C1 segment of cervical spinal cord (tissue), 14 donors: ENCODE measurements at regions not wholly inside any gene's neighbourhood (a gene's known extent, or its start where the extent isn't known, plus 50 kb on each side); places are given as distances from the start of the nearest gene placed in this dataset.
A peak's percentile ranks its signal among the peaks of the same experiment; 100 is the strongest.

ENCODE experiments used
- DNase-seq, 14 donors: peaks; one replicate each; lab custom pipeline; 2025; lab: John Stamatoyannopoulos, UW

DNA sequence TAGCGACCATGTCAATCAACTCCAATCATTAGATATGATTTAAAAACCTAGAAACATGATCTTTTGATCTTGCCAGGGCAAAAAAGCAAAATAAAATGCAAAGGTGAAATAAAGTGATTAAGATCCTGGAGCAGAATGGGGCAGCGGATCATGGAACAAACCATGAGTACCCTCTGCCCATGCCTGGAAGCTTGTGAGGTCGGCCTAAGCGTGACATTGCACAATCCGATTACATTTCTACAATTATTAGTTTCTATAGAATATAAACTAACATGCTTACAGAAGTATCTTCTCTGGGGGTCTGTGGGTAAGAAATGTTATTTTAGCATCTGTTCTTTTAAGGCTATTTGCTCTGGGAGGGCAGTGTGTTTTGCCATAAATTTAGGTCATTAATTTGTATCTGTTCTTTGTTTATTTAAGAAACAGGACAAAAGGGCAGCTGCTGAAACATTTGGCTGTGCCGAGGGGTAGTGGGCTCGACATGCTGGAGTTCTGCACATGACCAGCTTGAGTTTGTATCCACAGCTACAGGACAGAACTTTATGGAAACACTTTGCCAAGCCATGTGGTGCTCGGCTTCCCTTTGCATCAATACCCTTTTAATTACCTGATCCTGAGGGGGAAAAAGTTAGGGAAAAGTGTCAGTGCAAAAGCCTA, 55.9 kb downstream of the ZBTB18 start:
- no peak for DNase-seq

- no peak for DNase-seq
These were observed 59.9 kb downstream of the ZBTB18 start for GRCh38 chr1:244111027-244111426.

- DNase-seq, result no peak
These were observed 61.0 kb downstream of the ZBTB18 start for GRCh38 chr1:244112041-244112440.

- no peak for DNase-seq
These were observed 61.6 kb downstream of the ZBTB18 start for GRCh38 chr1:244112636-244113035.

DNA sequence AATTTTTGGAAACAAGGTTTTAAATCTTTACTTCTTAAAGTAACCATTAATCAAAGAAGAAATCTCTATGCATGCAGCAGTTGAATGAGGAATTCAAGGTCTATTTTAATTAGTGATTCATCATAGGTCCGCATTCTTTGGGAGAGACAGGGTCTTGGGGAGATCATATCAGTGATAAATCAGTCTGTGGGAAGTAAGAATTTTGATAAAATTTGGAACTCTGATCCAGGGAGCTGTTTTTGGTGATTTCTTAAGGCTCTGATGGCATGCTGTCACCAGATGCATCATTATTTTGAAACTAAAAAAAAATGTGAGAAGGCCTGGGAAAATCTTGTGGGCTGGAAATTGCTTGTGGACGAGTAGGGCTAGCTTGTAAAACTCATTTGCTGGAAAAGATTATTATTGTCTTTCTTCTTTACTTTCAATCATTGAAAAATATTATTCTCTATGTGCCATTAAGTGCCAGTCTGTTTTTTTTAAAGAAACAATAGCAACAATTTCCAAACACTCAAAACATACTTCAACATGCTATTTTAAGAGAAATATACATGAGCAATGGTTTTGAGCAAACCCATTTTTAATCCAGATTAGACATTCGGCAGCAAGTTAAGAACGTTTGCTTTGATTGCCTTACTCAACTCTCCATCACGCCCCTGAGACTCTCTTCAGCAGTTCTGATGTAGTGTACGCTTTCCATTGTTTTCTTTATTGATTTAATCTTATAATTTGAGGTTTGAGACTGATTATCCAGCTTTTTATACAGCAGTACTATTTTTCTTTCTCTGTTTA, 62.6 kb downstream of the ZBTB18 start:
- DNase-seq, result no peak

- no peak for DNase-seq
These were observed 63.8 kb downstream of the ZBTB18 start for GRCh38 chr1:244114892-244115291.

GRCh38 chr1:244116946-244117345, 65.9 kb downstream of the ZBTB18 start:
- DNase-seq, result no peak

- DNase-seq, result peak in 1 of 14 donors; percentile 56
These were observed 67.2 kb downstream of the ZBTB18 start for GRCh38 chr1:244118109-244118761.

- DNase-seq, result no peak
These were observed 77.7 kb downstream of the ZBTB18 start for GRCh38 chr1:244128591-244129383.

GRCh38 chr1:244137276-244137675, 86.2 kb downstream of the ZBTB18 start:
- DNase-seq, result no peak

DNA sequence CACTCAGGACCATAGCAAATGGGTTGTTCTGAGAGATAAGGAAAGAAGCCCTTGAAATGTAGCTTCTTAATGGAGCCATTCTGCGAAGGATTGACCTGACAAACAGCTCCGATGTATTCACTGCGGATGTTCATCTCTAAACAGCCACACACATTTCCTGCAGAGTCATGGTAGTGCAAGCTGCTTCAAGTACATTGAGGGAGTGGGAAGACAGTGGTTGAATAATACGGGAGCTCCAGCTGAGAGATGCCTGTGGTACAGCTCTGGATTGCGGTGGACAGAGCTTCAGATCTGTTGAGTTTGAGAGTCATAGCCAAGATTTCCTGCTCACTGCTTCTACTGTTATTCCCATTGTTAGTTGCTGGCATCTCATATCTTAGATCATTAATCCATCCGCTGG, 86.6 kb downstream of the ZBTB18 start:
- DNase-seq, result peak in 1 of 14 donors; percentile 2

DNA sequence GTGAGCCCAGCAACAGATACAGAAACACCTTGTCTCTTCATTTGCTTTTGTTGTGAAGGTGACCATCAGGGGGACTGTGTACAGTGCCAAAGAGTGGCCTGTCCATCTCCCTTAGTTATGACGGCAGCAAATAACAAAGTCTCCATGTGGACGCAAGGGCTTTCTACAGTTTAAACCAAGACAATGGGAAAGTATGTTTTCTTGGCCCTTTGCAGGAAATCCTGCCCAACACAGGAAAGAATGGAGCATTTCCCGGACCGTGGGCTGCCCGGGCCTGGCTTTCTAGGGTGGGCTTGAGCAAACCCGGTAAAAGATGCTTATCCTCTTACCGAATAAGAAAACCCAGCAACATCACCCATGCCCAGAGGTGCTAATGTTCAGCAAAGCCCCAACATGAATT, 87.3 kb downstream of the ZBTB18 start:
- DNase-seq, result no peak

DNA sequence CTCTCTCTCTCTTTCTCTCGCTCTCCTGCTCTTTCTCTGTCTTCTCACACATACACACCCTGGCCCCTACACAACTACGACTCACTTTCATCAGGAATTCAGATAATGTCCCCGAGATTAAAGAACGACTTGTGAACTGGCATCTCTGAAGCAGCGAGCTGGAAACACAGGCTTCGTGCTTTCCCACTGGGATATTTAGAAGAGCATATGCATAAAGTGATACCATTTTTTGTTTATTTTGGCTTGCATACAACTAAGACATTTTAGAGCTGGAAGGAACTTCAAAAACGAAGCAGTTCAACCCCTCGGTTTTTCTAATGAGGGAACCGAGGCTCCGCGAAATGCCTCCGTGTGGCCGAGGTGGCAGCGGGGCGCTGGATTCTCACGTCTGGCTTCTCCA, 88.6 kb downstream of the ZBTB18 start:
- no peak for DNase-seq

DNA sequence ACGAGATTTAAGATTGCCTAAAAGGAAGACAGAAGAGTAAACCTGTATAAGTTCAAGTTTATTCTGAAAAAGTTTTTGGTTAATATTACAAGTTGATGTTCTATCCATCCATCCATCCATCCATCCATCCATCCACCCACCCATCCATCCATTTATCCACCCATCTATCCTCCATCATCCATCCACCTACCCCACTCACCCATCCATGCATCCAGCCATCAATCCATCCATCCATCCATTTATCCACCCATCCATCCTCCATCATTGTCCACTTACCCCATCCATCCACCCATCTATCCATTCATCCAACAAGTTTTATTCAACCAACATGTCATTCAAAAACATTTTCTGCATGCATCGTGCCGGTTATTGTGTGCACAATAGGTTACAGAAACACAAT, 89.3 kb downstream of the ZBTB18 start:
- no peak for DNase-seq

DNA sequence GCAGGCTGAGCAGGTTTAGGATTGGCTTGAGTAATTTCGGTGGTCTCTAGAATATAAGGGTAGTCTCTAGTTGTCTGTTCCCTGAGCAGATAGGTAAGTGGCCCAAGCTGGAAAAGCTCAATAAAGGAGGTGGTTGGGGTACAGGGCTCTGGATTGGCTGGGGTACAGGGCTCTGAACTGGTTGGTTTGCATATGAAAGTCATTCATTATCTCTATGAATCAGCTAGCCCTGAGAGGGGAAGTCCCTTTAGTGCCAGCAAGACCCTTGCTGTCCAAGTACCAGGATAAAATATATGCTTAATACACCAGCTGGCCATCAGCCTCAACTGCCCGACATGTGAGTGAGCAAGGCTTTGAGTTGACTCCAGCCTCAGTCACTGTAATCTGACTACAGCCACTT, 93.0 kb downstream of the ZBTB18 start:
- DNase-seq, result no peak

DNA sequence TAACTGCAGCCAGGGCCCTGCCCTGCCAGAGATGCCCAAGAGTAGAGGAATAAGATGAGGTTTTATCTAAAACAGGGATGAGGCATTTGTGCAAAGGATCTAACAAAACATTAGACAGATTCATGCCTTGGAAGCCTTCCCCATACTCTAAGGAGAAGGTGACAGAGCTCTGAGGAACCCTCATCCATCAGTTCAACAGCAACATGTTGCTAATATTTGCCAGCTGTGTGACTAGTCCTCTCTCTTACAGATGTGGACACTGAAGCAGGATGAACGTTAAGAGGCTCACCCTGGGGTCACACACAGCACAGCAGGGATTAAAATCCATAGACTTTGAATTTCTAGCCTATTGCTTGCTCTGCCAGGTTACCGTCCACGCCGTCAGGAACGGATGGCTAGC, 99.0 kb downstream of the ZBTB18 start:
- no peak for DNase-seq

GRCh38 chr1:244150665-244151064, 99.6 kb downstream of the ZBTB18 start:
- no peak for DNase-seq

GRCh38 chr1:244151537-244151936, 100.5 kb downstream of the ZBTB18 start:
- DNase-seq, result no peak

GRCh38 chr1:244154508-244154871, 103.4 kb downstream of the ZBTB18 start:
- no peak for DNase-seq

DNA sequence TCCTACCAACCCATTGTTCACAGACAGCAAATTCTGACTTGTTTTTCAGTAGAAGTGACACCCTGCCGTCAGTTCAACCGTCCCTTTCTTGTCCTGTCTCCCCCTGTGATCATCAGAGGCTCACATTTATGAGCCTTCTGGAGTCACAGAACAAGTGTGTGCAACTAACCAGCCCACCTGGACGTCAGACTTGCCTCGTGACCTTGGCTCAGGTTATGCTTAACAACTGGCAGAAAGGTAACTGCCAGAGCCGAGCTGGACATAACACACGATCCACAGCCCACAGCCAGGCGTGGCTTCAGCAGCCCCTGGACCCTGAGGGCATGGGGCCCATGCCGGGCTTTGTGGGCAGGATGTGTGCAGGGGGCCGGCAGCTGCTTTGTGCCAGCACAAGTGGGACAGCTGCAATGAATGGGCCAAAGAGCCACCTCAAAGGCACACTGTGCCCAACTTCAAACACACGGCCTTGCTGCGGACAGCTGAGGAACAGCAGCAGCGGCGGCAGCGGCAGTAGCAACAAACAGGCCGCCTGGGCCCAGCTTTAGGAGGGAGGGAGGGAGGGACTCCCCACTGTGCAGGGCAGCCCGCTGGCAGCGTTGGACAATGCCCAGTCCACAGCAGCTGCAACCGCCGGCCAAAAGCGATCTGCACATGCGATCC, 103.9 kb downstream of the ZBTB18 start:
- peak in 11 of 14 donors; percentile 8 to 73 (median 47) for DNase-seq

DNA sequence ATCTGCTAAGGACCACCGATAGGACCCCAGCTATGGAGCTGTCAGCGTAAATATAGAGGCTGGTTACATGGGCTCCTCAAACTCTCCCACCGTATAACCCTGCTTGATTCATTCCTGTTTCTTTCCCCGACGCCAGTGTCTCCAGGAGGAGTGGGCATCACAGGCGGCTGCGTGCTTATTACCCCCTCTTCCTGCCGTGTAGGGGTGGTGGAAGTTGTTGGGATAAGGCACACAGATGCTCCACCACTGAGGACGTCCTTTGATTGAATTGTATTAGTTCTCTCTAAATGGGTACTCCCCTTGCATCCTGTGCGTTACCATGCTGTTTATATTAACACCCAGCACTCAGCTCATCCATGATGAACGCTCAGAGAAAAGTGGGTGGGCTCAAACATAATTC, 104.6 kb downstream of the ZBTB18 start:
- DNase-seq, result no peak
